Endothelial cell (in vitro differentiated cells): ENCODE measurements at regions not wholly inside any gene's neighbourhood (a gene's known extent, or its start where the extent isn't known, plus 50 kb on each side); places are given as distances from the start of the nearest gene placed in this dataset.
"Not testable (repeated sequence)": the region's sequence is repeated elsewhere in the genome, so short reads cannot be mapped to it uniquely, and the experiment has no call there.

Experiments used
- DNase-seq: peaks from one replicate; pipeline ENCODE4 v3.0.0; 2021; ENCODE audit warnings: low spot score
- H3K27ac Mint-ChIP-seq: one replicate; pipeline ENCODE4 v1.8.0; 2021; ENCODE audit warnings: mixed read lengths, inconsistent platforms; ENCODE audit not compliant: unreplicated experiment
- H3K27me3 Mint-ChIP-seq: one replicate; pipeline ENCODE4 v1.8.0; 2021; ENCODE audit warnings: mild to moderate bottlenecking, moderate library complexity, mixed read lengths, inconsistent platforms; ENCODE audit not compliant: unreplicated experiment
- H3K36me3 Mint-ChIP-seq: one replicate; pipeline ENCODE4 v1.8.0; 2021; ENCODE audit warnings: mild to moderate bottlenecking, low read depth, mixed read lengths, inconsistent platforms; ENCODE audit not compliant: unreplicated experiment
- H3K4me1 Mint-ChIP-seq: one replicate; pipeline ENCODE4 v1.8.0; 2021; ENCODE audit warnings: mild to moderate bottlenecking, mixed read lengths, inconsistent platforms; ENCODE audit not compliant: unreplicated experiment
- H3K4me3 Mint-ChIP-seq: one replicate; pipeline ENCODE4 v1.8.0; 2021; ENCODE audit warnings: mild to moderate bottlenecking, mixed read lengths, inconsistent platforms; ENCODE audit not compliant: unreplicated experiment
- H3K9me3 Mint-ChIP-seq: one replicate; pipeline ENCODE4 v1.8.0; 2021; ENCODE audit warnings: mixed read lengths, inconsistent platforms; ENCODE audit not compliant: unreplicated experiment
- TF ChIP-seq, protein P1 (sequence below): fragments of 200-600 bp; sonication (generic); IDR thresholded peaks from one replicate; pipeline ENCODE4 v1.5.0; 2021; ENCODE audit warnings: antibody characterized with exemption; ENCODE audit not compliant: unreplicated experiment

DNA sequence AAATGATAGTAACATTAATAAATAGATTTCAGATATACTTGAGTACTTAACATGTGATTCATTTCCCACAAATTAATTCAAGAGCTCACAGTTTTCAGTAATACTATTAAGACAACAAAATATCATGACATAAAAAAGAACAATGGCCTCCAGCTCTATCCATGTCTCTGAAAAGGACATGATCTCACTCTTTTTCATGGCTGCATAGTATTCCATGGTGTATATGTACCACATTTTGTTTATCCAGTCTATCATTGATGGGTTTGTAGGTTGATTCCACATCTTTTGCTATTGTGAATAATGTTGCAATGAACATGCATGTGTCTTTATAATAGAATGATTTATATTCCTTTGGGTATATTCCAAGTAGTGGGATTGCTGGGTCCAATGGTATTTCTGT is 1012.8 kb upstream of the ALCAM start:
- no peaks in the 10 kb centered on the region for H3K4me1 Mint-ChIP-seq
- no peak overlapping the region for H3K27ac Mint-ChIP-seq
- no peak overlapping the region for H3K4me3 Mint-ChIP-seq
- H3K9me3 Mint-ChIP-seq, result no peaks in the 10 kb centered on the region
- TF ChIP-seq, protein P1, sequence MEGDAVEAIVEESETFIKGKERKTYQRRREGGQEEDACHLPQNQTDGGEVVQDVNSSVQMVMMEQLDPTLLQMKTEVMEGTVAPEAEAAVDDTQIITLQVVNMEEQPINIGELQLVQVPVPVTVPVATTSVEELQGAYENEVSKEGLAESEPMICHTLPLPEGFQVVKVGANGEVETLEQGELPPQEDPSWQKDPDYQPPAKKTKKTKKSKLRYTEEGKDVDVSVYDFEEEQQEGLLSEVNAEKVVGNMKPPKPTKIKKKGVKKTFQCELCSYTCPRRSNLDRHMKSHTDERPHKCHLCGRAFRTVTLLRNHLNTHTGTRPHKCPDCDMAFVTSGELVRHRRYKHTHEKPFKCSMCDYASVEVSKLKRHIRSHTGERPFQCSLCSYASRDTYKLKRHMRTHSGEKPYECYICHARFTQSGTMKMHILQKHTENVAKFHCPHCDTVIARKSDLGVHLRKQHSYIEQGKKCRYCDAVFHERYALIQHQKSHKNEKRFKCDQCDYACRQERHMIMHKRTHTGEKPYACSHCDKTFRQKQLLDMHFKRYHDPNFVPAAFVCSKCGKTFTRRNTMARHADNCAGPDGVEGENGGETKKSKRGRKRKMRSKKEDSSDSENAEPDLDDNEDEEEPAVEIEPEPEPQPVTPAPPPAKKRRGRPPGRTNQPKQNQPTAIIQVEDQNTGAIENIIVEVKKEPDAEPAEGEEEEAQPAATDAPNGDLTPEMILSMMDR, result no peak
- H3K36me3 Mint-ChIP-seq, result no peaks in the 10 kb centered on the region
- no peaks in the 10 kb centered on the region for H3K27me3 Mint-ChIP-seq
- DNase-seq, result no peak

DNA sequence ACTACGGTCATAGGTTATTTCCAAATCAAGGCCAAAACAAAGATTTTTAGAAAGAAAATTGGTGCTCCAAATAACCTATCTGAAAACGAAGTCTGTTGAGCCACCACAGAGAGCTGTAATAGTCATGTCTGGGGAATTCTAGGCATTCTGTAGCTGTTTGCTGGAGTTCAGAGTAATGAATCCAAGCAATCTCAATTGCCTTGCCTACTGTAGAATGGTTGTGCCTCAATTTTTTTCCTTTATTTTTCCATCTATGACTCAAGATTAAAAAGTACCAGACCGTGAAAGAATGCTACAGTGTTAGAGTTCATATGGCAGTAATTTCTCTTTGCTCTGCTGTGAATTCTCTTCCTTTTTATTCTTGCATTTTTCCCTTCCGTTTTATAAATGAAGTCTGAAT is 1007.2 kb upstream of the ALCAM start:
- no peaks in the 10 kb centered on the region for H3K4me1 Mint-ChIP-seq
- no peaks in the 10 kb centered on the region for H3K27me3 Mint-ChIP-seq
- no peak overlapping the region for H3K27ac Mint-ChIP-seq
- no peak overlapping the region for H3K4me3 Mint-ChIP-seq
- H3K36me3 Mint-ChIP-seq, result no peaks in the 10 kb centered on the region
- TF ChIP-seq, protein P1, result no peak
- DNase-seq, result no peak
- H3K9me3 Mint-ChIP-seq, result no peaks in the 10 kb centered on the region

DNA sequence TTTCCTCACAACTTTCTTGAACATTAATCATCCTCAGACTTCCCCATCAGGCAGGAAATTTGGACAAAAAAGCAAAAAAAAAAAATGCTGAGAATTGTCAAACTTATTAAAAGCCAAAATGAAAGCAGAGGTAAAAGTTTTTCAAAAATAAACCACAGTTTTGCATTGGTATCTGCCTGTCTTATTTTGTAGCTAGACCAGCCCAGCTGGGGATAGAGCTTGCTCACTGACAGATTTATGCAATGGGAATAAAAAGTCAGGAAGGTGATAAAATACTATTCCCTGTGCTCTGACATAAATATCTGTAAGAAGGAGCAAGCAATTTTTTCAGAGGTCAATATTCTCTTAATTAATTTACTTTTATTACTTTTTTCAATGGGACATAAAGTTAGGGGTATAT is 1006.7 kb upstream of the ALCAM start:
- Mint-ChIP-seq H3K27ac (no peak overlapping the region), H3K4me3 (no peak overlapping the region), H3K27me3 (no peaks in the 10 kb centered on the region), H3K36me3 (no peaks in the 10 kb centered on the region), H3K4me1 (no peaks in the 10 kb centered on the region), H3K9me3 (no peaks in the 10 kb centered on the region)
- no peak for DNase-seq
- TF ChIP-seq, protein P1, result no peak

DNA sequence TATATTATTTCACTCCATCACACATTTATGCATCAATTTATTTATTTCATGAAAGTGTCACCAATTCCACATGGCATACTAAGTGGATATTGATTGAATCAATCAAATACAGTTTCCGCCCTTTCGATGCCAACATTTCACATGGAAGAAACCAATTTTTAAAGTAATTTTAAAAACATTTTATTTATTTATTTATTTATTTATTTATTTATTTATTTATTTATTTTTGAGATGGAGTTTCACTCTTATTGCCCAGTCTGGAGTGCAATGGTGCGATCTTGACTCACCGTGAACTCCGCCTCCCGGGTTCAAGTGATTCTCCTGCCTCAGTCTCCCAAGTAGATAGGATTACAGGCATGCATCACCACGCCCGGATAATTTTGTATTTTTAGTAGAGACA is 1005.0 kb upstream of the ALCAM start:
- H3K27ac Mint-ChIP-seq, H3K4me1 Mint-ChIP-seq, DNase-seq, H3K4me3 Mint-ChIP-seq, H3K27me3 Mint-ChIP-seq, H3K9me3 Mint-ChIP-seq, H3K36me3 Mint-ChIP-seq: not testable (repeated sequence)

DNA sequence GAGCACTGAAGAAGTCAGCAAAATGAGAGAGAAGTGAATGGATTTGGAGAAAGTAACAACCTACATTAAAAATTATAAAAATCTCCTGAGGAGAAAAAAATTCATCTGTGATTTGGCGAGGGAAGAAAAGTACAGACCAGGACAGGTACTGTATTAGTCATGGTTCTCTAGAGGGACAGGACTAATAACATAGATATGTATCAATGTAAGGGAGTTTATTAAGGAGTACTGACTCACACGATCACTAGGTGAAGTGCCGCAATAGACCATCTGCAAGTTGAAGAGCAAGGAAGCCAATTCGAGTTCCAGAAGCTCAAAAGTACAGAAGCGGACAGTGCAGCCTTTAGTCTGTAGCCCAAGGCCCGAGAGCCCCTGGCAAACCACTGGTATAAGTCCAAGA is 1004.4 kb upstream of the ALCAM start:
- Mint-ChIP-seq H3K27me3 (no peaks in the 10 kb centered on the region), H3K36me3 (no peaks in the 10 kb centered on the region), H3K9me3 (no peaks in the 10 kb centered on the region), H3K4me3 (no peak overlapping the region), H3K27ac (no peak overlapping the region), H3K4me1 (no peaks in the 10 kb centered on the region)
- TF ChIP-seq, protein P1, result no peak
- DNase-seq, result no peak

DNA sequence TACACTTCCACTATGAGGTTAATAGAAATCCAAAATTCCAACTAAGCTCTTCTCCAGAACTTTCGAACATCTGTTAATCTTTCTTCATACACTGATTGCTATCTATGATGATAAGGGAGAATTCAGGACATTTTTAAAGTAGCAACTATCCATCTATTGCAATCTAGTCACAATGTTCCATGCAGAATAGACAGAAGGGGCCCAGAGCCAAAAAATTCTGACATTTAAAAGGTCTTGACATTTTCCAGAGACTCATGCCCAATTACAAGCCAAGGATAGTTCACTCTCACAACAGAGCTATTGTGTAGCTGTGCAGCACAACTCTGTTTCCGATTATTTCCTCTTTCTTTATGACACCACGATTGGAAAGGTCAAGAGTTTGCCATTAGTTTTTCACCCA is 999.7 kb upstream of the ALCAM start:
- Mint-ChIP-seq H3K9me3 (no peaks in the 10 kb centered on the region), H3K27me3 (no peaks in the 10 kb centered on the region), H3K4me1 (no peaks in the 10 kb centered on the region), H3K27ac (no peak overlapping the region), H3K36me3 (no peaks in the 10 kb centered on the region), H3K4me3 (no peak overlapping the region)
- no peak for DNase-seq
- TF ChIP-seq, protein P1, result no peak
